Nephron (organoid): ENCODE measurements at regions not wholly inside any gene's neighbourhood (a gene's known extent, or its start where the extent isn't known, plus 50 kb on each side); places are given as distances from the start of the nearest gene placed in this dataset.
A peak's percentile ranks its signal among the peaks of the same experiment; 100 is the strongest.

Source experiments
- H3K27ac Mint-ChIP-seq, 3 experiments: 2 replicates each; pipeline ENCODE4 v1.8.0; 2020; ENCODE audit warnings: mixed read lengths in 3 of 3, mild to moderate bottlenecking in 2 of 3, moderate library complexity in 1 of 3
- H3K27me3 Mint-ChIP-seq: 2 replicates; pipeline ENCODE4 v1.8.0; 2021; ENCODE audit warnings: low read depth, mild to moderate bottlenecking, moderate library complexity, mixed read lengths
- H3K36me3 Mint-ChIP-seq: 2 replicates; pipeline ENCODE4 v1.8.0; 2020; ENCODE audit warnings: low read depth, mixed read lengths
- H3K4me1 Mint-ChIP-seq: 2 replicates; pipeline ENCODE4 v1.8.0; 2020; ENCODE audit warnings: mixed read lengths
- H3K4me3 Mint-ChIP-seq, 3 experiments: 2 replicates each; pipeline ENCODE4 v1.8.0; 2020; ENCODE audit warnings: mild to moderate bottlenecking in 3 of 3, mixed read lengths in 3 of 3, moderate library complexity in 2 of 3
- H3K9me3 Mint-ChIP-seq: 2 replicates; pipeline ENCODE4 v1.8.0; 2020; ENCODE audit warnings: mixed read lengths
- TF ChIP-seq, protein P1 (sequence below), 3 experiments: fragments of 200-600 bp; sonication (generic); IDR thresholded peaks; one replicate each; pipeline ENCODE4 v1.5.0; 2021; ENCODE audit warnings: antibody characterized with exemption in 3 of 3; ENCODE audit not compliant: unreplicated experiment in 3 of 3

- H3K27me3 Mint-ChIP-seq: peaks cover 51% of the 10 kb centered on the region
- peaks cover 23% of the 10 kb centered on the region for H3K4me1 Mint-ChIP-seq
- no peaks in the 10 kb centered on the region for H3K36me3 Mint-ChIP-seq
- H3K4me3 Mint-ChIP-seq: no peak overlapping the region
- H3K27ac Mint-ChIP-seq: no peak overlapping the region
- TF ChIP-seq, protein P1, sequence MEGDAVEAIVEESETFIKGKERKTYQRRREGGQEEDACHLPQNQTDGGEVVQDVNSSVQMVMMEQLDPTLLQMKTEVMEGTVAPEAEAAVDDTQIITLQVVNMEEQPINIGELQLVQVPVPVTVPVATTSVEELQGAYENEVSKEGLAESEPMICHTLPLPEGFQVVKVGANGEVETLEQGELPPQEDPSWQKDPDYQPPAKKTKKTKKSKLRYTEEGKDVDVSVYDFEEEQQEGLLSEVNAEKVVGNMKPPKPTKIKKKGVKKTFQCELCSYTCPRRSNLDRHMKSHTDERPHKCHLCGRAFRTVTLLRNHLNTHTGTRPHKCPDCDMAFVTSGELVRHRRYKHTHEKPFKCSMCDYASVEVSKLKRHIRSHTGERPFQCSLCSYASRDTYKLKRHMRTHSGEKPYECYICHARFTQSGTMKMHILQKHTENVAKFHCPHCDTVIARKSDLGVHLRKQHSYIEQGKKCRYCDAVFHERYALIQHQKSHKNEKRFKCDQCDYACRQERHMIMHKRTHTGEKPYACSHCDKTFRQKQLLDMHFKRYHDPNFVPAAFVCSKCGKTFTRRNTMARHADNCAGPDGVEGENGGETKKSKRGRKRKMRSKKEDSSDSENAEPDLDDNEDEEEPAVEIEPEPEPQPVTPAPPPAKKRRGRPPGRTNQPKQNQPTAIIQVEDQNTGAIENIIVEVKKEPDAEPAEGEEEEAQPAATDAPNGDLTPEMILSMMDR (IDR thresholded peaks at IDR 0.05; ENCODE audit: unreplicated experiment in 3 of 3): no peak
- H3K9me3 Mint-ChIP-seq: no peaks in the 10 kb centered on the region
These were observed 281.2 kb downstream of the TLE3 start for GRCh38 chr15:69816522-69816921.

DNA sequence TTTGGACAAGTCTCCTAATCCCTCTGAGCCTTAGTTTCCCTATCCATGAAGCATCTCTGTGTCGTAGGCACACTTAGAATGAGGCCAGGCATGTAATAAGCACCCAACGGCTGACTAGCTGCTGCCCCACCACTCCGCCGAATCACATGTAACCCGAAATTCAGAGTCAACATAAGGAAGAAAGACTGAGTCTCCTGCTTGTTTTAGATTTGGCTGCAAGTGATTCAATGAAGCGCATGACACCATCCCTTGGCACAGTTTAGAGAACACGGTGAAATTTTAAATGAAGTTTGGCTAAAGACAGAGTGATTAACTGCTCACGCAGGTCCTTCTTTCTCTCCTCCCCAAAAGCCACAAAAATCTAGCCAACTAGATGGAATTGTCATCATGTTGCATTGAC is 279.2 kb downstream of the TLE3 start:
- H3K36me3 Mint-ChIP-seq: no peaks in the 10 kb centered on the region
- peaks cover 12% of the 10 kb centered on the region for H3K4me1 Mint-ChIP-seq
- no peak overlapping the region for H3K27ac Mint-ChIP-seq
- no peaks in the 10 kb centered on the region for H3K9me3 Mint-ChIP-seq
- no peak overlapping the region for H3K4me3 Mint-ChIP-seq
- TF ChIP-seq, protein P1 (IDR thresholded peaks at IDR 0.05; ENCODE audit: unreplicated experiment in 3 of 3): no peak
- peaks cover 44% of the 10 kb centered on the region for H3K27me3 Mint-ChIP-seq

GRCh38 chr15:69819371-69819770 is 278.3 kb downstream of the TLE3 start:
- Mint-ChIP-seq H3K4me1 (peaks cover 8% of the 10 kb centered on the region), H3K27ac (peak overlapping the region in 1 of 3 experiments; percentile 47), H3K4me3 (no peak overlapping the region), H3K27me3 (peaks cover 47% of the 10 kb centered on the region), H3K36me3 (no peaks in the 10 kb centered on the region), H3K9me3 (no peaks in the 10 kb centered on the region)
- TF ChIP-seq, protein P1 (IDR thresholded peaks at IDR 0.05; ENCODE audit: unreplicated experiment in 3 of 3): no peak

DNA sequence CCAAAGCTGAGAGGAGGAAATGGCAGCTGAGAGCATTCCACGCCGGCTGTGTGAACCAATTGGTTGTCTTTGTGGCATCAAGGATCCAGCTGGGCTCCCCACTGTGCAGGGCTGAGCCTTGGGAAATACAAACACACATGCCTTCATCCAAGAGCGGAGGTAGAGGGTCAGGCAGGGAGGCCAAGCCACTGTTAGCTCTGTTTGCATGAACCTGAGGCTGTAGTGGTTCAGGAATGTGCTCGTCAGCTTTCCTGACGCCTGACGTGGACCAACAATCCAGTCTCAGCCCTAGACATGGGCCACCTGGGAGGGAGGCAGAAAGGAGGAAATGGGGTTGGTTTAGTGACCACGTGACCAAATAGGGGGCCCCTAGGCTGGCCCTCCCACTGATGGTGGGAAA is 276.9 kb downstream of the TLE3 start:
- Mint-ChIP-seq H3K27me3 (peaks cover 42% of the 10 kb centered on the region), H3K9me3 (no peaks in the 10 kb centered on the region), H3K4me3 (no peak overlapping the region), H3K36me3 (no peaks in the 10 kb centered on the region), H3K4me1 (peaks cover 10% of the 10 kb centered on the region), H3K27ac (peak overlapping the region in 2 of 3 experiments; percentile 80 to 82)
- TF ChIP-seq, protein P1 (IDR thresholded peaks at IDR 0.05; ENCODE audit: unreplicated experiment in 3 of 3): no peak

- TF ChIP-seq, protein P1 (IDR thresholded peaks at IDR 0.05; ENCODE audit: unreplicated experiment in 3 of 3): no peak
- peaks cover 46% of the 10 kb centered on the region for H3K27me3 Mint-ChIP-seq
- peaks cover 22% of the 10 kb centered on the region for H3K4me1 Mint-ChIP-seq
- no peaks in the 10 kb centered on the region for H3K36me3 Mint-ChIP-seq
- peak overlapping the region in 2 of 3 experiments; percentile 26 to 30 for H3K27ac Mint-ChIP-seq
- H3K9me3 Mint-ChIP-seq: no peaks in the 10 kb centered on the region
- H3K4me3 Mint-ChIP-seq: no peak overlapping the region
These were observed 274.4 kb downstream of the TLE3 start for GRCh38 chr15:69823223-69823907.
